Breast epithelium (tissue), 3 donors: ENCODE measurements at regions not wholly inside any gene's neighbourhood (a gene's known extent, or its start where the extent isn't known, plus 50 kb on each side); places are given as distances from the start of the nearest gene placed in this dataset.

Experiments
- CTCF ChIP-seq, 3 donors: fragments of 450-650 bp; IDR thresholded peaks; one replicate each; pipeline ENCODE4 v1.5.1; 2016 to 2017; ENCODE audit warnings: antibody characterized with exemption in 3 of 3, mild to moderate bottlenecking in 3 of 3, moderate library complexity in 3 of 3
- POLR2A ChIP-seq: fragments of 450-650 bp; IDR thresholded peaks from one replicate; pipeline ENCODE4 v1.6.1; 2016; ENCODE audit warnings: antibody characterized with exemption, mild to moderate bottlenecking, moderate library complexity
- POLR2AphosphoS5 ChIP-seq, 3 donors: sonication (generic); formaldehyde crosslinking; IDR thresholded peaks; one replicate each; pipeline ENCODE4 v1.6.1; 2017; ENCODE audit warnings: antibody characterized with exemption in 3 of 3

- no peak for TF ChIP-seq POLR2A
- TF ChIP-seq CTCF (IDR thresholded peaks at IDR 0.05), result no peak
- no peak for TF ChIP-seq POLR2AphosphoS5 (IDR thresholded peaks at IDR 0.05)
Measured at GRCh38 chr13:32940601-32941000, 75.6 kb upstream of the KL start.
